ENCODE measurements at regions not wholly inside any gene's neighbourhood (a gene's known extent, or its start where the extent isn't known, plus 50 kb on each side); places are given as distances from the start of the nearest gene placed in this dataset.

DNA sequence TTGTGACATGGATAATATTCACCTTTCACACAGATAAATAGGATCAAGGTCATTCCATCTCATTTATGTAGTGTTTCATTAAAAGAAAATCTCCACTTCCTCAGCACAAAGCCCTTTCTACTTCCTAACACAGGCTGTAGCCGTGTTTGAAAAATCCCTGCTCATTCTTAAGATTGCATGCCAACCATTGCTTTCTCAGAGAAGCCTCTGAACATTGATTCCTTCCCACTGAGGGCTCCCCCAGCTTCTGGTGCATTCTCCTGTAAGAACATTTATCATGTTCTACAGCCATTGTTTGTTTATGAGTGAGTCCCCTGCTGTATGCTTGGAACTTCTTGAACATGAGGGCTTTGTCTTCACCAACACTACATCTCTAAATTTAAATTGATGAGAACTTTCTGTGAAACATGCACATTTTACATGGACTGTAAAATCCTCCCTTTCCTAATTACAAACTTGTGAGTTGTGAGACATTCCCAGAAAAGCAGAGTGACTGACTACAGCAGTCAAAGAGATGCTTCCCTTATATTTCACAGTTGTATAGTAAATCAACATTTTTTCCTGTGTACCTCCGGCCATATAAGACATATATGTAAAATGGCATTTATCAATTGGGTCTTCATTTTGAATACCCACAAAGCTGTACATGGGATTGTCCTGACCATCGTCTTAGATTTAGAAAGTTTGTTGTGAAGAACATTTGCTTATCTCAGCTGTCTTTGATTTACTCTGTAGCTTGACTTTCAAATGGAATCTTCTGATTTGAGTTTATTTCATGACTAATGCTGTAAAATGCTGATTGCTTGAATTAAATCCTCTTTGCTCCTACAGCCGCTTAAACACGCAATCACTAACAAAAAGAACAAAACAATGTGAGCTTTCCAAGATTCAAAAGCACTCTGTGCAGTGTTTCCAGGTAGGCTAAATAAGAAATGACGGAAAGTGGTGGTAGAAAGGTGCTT lies 600.5 kb upstream of the SLIT2 start:
- TF ChIP-seq, protein P1, sequence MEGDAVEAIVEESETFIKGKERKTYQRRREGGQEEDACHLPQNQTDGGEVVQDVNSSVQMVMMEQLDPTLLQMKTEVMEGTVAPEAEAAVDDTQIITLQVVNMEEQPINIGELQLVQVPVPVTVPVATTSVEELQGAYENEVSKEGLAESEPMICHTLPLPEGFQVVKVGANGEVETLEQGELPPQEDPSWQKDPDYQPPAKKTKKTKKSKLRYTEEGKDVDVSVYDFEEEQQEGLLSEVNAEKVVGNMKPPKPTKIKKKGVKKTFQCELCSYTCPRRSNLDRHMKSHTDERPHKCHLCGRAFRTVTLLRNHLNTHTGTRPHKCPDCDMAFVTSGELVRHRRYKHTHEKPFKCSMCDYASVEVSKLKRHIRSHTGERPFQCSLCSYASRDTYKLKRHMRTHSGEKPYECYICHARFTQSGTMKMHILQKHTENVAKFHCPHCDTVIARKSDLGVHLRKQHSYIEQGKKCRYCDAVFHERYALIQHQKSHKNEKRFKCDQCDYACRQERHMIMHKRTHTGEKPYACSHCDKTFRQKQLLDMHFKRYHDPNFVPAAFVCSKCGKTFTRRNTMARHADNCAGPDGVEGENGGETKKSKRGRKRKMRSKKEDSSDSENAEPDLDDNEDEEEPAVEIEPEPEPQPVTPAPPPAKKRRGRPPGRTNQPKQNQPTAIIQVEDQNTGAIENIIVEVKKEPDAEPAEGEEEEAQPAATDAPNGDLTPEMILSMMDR (conservative IDR thresholded peaks at IDR 0.05), result no peak
- H3K4me3 Mint-ChIP-seq, result no peak overlapping the region
- no peak overlapping the region for H3K27ac Mint-ChIP-seq (ENCODE audit: unreplicated experiment)
- H3K4me1 Mint-ChIP-seq, result no peaks in the 10 kb centered on the region
- no peak for DNase-seq (ENCODE audit: low read depth, low spot score)
- H3K36me3 Mint-ChIP-seq (ENCODE audit: low read depth), result no peaks in the 10 kb centered on the region
- peaks cover 8% of the 10 kb centered on the region for H3K9me3 Mint-ChIP-seq
- no peaks in the 10 kb centered on the region for H3K27me3 Mint-ChIP-seq (ENCODE audit: low read depth)

DNA sequence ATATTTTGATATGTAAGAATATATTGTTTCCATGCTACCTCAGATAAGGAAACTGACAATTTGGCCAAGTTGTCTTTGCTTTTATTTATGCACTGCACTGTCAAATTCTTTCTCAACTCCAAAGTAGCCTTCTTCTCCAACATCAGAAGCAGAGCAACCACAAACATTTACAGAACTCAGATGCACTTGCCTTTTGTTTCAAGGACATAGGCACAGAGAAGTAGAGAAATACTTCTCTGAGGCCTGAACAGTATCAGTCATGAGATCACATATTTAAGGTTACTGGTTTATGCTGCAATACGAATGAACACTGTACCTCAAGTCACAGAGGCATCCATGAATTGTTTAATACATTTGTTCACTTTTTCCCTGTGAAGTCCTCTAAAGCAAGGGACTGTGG lies 606.1 kb upstream of the SLIT2 start:
- peaks cover 16% of the 10 kb centered on the region for H3K9me3 Mint-ChIP-seq

DNA sequence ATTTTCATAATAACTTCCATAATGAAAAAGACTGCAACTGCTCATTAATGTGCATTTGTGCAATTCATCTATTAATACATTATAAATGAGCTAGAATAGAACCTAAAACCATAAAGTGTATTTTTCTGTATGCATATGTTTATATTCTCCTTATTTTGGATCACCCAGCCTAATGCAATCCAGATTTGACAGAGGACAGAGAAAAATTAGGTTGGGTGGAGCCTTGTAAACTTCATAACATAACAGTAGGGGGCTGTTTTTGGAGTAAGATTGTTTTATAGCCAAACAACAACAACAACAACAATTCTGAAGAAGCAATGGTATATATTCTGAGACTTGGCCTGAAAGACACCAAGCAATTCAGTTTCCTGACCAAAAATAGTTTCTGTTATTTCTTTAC lies 615.3 kb upstream of the SLIT2 start:
- H3K4me1 Mint-ChIP-seq, result no peaks in the 10 kb centered on the region
- no peak overlapping the region for H3K4me3 Mint-ChIP-seq
- TF ChIP-seq, protein P1 (conservative IDR thresholded peaks at IDR 0.05), result no peak
- no peaks in the 10 kb centered on the region for H3K36me3 Mint-ChIP-seq (ENCODE audit: low read depth)
- peaks cover 3% of the 10 kb centered on the region for H3K9me3 Mint-ChIP-seq
- DNase-seq (ENCODE audit: low read depth, low spot score), result no peak
- H3K27ac Mint-ChIP-seq (ENCODE audit: unreplicated experiment), result no peak overlapping the region
- no peaks in the 10 kb centered on the region for H3K27me3 Mint-ChIP-seq (ENCODE audit: low read depth)

More for the DNA sequence above, 606.1 kb upstream of the SLIT2 start:
- H3K4me1 Mint-ChIP-seq, result no peaks in the 10 kb centered on the region
- H3K4me3 Mint-ChIP-seq, result no peak overlapping the region
- no peaks in the 10 kb centered on the region for H3K36me3 Mint-ChIP-seq (ENCODE audit: low read depth)
- no peak for DNase-seq (ENCODE audit: low read depth, low spot score)
- H3K27me3 Mint-ChIP-seq (ENCODE audit: low read depth), result no peaks in the 10 kb centered on the region
- TF ChIP-seq, protein P1 (conservative IDR thresholded peaks at IDR 0.05), result no peak
- H3K27ac Mint-ChIP-seq (ENCODE audit: unreplicated experiment), result peak overlapping the region; percentile 57

DNA sequence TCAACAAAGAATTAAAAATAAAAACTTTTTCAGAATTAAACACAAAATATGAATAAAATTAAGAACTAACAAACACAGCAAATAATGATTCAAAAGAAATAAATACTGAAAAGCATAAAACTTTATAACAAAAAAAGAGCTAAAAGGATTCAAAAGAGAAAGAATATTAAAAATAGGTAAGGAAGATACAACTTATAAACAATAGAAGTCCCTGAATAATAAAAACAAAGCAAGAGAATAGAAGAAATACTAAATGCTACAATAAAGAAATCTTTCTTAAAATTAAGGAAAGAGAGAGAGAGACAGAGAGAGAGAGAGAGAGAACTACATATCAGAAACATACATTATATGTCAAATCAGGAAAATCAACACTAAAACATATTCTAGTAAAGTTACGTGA lies 619.9 kb upstream of the SLIT2 start:
- no peaks in the 10 kb centered on the region for H3K4me1 Mint-ChIP-seq
- H3K27me3 Mint-ChIP-seq (ENCODE audit: low read depth), result no peaks in the 10 kb centered on the region
- H3K36me3 Mint-ChIP-seq (ENCODE audit: low read depth), result no peaks in the 10 kb centered on the region
- no peak for DNase-seq (ENCODE audit: low read depth, low spot score)
- TF ChIP-seq, protein P1 (conservative IDR thresholded peaks at IDR 0.05), result no peak
- no peaks in the 10 kb centered on the region for H3K9me3 Mint-ChIP-seq
- H3K4me3 Mint-ChIP-seq, result no peak overlapping the region
- H3K27ac Mint-ChIP-seq (ENCODE audit: unreplicated experiment), result no peak overlapping the region

DNA sequence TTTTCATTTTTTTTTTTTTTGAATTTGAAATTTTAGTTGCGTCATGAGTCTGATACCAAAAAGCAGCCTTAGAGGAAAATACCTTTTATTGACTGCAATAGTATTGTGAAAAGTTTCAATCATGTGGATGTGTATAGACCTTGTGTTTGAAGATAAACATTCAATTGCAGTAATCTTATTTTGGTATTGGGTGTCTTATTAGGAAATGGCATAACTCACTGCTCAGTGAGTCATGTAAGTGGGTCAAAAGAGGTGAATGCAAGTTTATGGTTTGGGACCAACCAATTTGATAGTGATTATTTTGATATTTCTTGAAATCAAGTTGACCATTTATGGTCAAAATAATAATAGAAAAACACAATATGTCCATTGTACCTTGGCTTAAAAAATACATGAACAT lies 627.8 kb upstream of the SLIT2 start:
- Mint-ChIP-seq H3K9me3 (peaks cover 9% of the 10 kb centered on the region), H3K27ac (ENCODE audit: unreplicated experiment) (no peak overlapping the region), H3K27me3 (ENCODE audit: low read depth) (no peaks in the 10 kb centered on the region), H3K4me1 (no peaks in the 10 kb centered on the region), H3K4me3 (no peak overlapping the region), H3K36me3 (ENCODE audit: low read depth) (no peaks in the 10 kb centered on the region)
- no peak for DNase-seq (ENCODE audit: low read depth, low spot score)
- TF ChIP-seq, protein P1 (conservative IDR thresholded peaks at IDR 0.05), result no peak
